H9 (cell line): ENCODE measurements at regions not wholly inside any gene's neighbourhood (a gene's known extent, or its start where the extent isn't known, plus 50 kb on each side); places are given as distances from the start of the nearest gene placed in this dataset.

Experiments
- DNase-seq: peaks from one replicate; pipeline ENCODE4 v3.0.0-alpha.2; 2017
- H2AFZ ChIP-seq: one replicate; pipeline ENCODE4 v1.6.1; 2013; ENCODE audit warnings: mild to moderate bottlenecking, low read length, control low read depth, moderate library complexity
- H2AK5ac ChIP-seq: 2 replicates; pipeline ENCODE4 v1.6.1; 2013; ENCODE audit warnings: low read length, control low read depth, mixed read lengths; ENCODE audit not compliant: insufficient read length
- H2BK120ac ChIP-seq: one replicate; pipeline ENCODE4 v1.6.1; 2013; ENCODE audit warnings: low read depth, mild to moderate bottlenecking, low read length, control low read depth, inconsistent platforms; ENCODE audit not compliant: poor library complexity, severe bottlenecking
- H2BK12ac ChIP-seq: 2 replicates; pipeline ENCODE4 v1.6.1; 2013; ENCODE audit warnings: low read length, control low read depth, mixed read lengths, low read depth; ENCODE audit not compliant: insufficient read length
- H2BK15ac ChIP-seq: 2 replicates; pipeline ENCODE4 v1.6.1; 2013; ENCODE audit warnings: low read depth, low read length, control low read depth
- H2BK20ac ChIP-seq: one replicate; pipeline ENCODE4 v1.6.1; 2013; ENCODE audit warnings: low read depth, mild to moderate bottlenecking, low read length, control low read depth, inconsistent platforms; ENCODE audit not compliant: poor library complexity, severe bottlenecking
- H2BK5ac ChIP-seq: 2 replicates; pipeline ENCODE4 v1.6.1; 2013; ENCODE audit warnings: low read length, control low read depth, mixed read lengths; ENCODE audit not compliant: insufficient read length
- H3K14ac ChIP-seq: 2 replicates; pipeline ENCODE4 v1.6.1; 2013; ENCODE audit warnings: low read length, control low read depth; ENCODE audit not compliant: insufficient read depth
- H3K18ac ChIP-seq: 2 replicates; pipeline ENCODE4 v1.6.1; 2013; ENCODE audit warnings: low read depth, mild to moderate bottlenecking, mixed read lengths, low read length, control low read depth; ENCODE audit not compliant: insufficient read length
- H3K23ac ChIP-seq: 2 replicates; pipeline ENCODE4 v1.6.1; 2013; ENCODE audit warnings: low read length, control low read depth, mixed read lengths, low read depth; ENCODE audit not compliant: insufficient read length
- H3K23me2 ChIP-seq: 2 replicates; pipeline ENCODE4 v1.6.1; 2013; ENCODE audit warnings: low read depth, mild to moderate bottlenecking, mixed read lengths, low read length, control low read depth; ENCODE audit not compliant: insufficient read length, poor library complexity, severe bottlenecking
- H3K27ac ChIP-seq: 2 replicates; pipeline ENCODE4 v1.5.1; 2013; ENCODE audit warnings: low read length, control low read depth, mixed read lengths, low read depth; ENCODE audit not compliant: insufficient read length
- H3K27me3 ChIP-seq: 2 replicates; pipeline ENCODE4 v1.6.1; 2013; ENCODE audit warnings: low read length, control low read depth, inconsistent platforms; ENCODE audit not compliant: insufficient read depth
- H3K4ac ChIP-seq: 2 replicates; pipeline ENCODE4 v1.6.1; 2013; ENCODE audit warnings: low read depth, mild to moderate bottlenecking, control low read depth, inconsistent platforms, low read length, moderate library complexity
- H3K4me1 ChIP-seq: 2 replicates; pipeline ENCODE4 v1.6.1; 2013; ENCODE audit warnings: low read length, control low read depth, inconsistent platforms; ENCODE audit not compliant: insufficient read depth
- H3K4me2 ChIP-seq: 2 replicates; pipeline ENCODE4 v1.6.1; 2013; ENCODE audit warnings: low read length, control low read depth, mixed read lengths; ENCODE audit not compliant: insufficient read length, insufficient read depth
- H3K56ac ChIP-seq: 2 replicates; pipeline ENCODE4 v1.6.1; 2013; ENCODE audit warnings: low read depth, mild to moderate bottlenecking, mixed read lengths, low read length, control low read depth; ENCODE audit not compliant: insufficient read length
- H3K79me1 ChIP-seq: 2 replicates; pipeline ENCODE4 v1.6.1; 2013; ENCODE audit warnings: low read depth, mild to moderate bottlenecking, moderate library complexity, low read length, control low read depth, inconsistent platforms; ENCODE audit not compliant: insufficient read depth, poor library complexity, severe bottlenecking
- H3K79me2 ChIP-seq: 2 replicates; pipeline ENCODE4 v1.6.1; 2013; ENCODE audit warnings: low read length, control low read depth, inconsistent platforms; ENCODE audit not compliant: insufficient read depth
- H3K9ac ChIP-seq: 2 replicates; pipeline ENCODE4 v1.6.1; 2013; ENCODE audit warnings: low read length, control low read depth, mixed read lengths; ENCODE audit not compliant: insufficient read length; ENCODE audit errors: extremely low read depth
- H3K9me3 ChIP-seq: one replicate; pipeline ENCODE4 v1.6.1; 2013; ENCODE audit warnings: low read depth, low read length, inconsistent platforms; ENCODE audit not compliant: control insufficient read depth
- H3T11ph ChIP-seq: one replicate; pipeline ENCODE4 v1.6.1; 2013; ENCODE audit warnings: mild to moderate bottlenecking, low read length, control low read depth, inconsistent platforms
- H4K20me1 ChIP-seq: one replicate; pipeline ENCODE4 v1.6.1; 2013; ENCODE audit not compliant: control insufficient read depth, insufficient read length, insufficient read depth
- H4K5ac ChIP-seq: 2 replicates; pipeline ENCODE4 v1.6.1; 2013; ENCODE audit warnings: low read depth, mild to moderate bottlenecking, mixed read lengths, low read length, control low read depth; ENCODE audit not compliant: insufficient read length
- H4K8ac ChIP-seq: replicated peaks from 2 replicates; pipeline ENCODE4 v1.6.1; 2013; ENCODE audit warnings: low read length, control low read depth, mixed read lengths, low read depth; ENCODE audit not compliant: insufficient read length
- H4K91ac ChIP-seq: 2 replicates; pipeline ENCODE4 v1.6.1; 2013; ENCODE audit warnings: low read depth, mild to moderate bottlenecking, moderate library complexity, mixed read lengths, low read length, control low read depth; ENCODE audit not compliant: insufficient read length
- H3K27ac Mint-ChIP-seq, 3 experiments: 2 replicates in 2 of 3; 3 replicates in 1 of 3; pipeline ENCODE4 v1.8.0; 2020 to 2021; ENCODE audit warnings: mixed read lengths in 3 of 3, mild to moderate bottlenecking in 1 of 3, moderate library complexity in 1 of 3
- H3K27me3 Mint-ChIP-seq: 2 replicates; pipeline ENCODE4 v1.8.0; 2021; ENCODE audit warnings: low read depth, mild to moderate bottlenecking, moderate library complexity, mixed read lengths
- H3K36me3 Mint-ChIP-seq, 3 experiments: 2 replicates in 2 of 3; 3 replicates in 1 of 3; pipeline ENCODE4 v1.8.0; 2020 to 2021; ENCODE audit warnings: low read depth in 3 of 3, mixed read lengths in 3 of 3; ENCODE audit not compliant: insufficient read depth in 1 of 3
- H3K4me1 Mint-ChIP-seq, 2 experiments: 2 replicates each; pipeline ENCODE4 v1.8.0; 2020; ENCODE audit warnings: mixed read lengths in 2 of 2
- H3K4me3 Mint-ChIP-seq, 2 experiments: 2 replicates in 1 of 2; 3 replicates in 1 of 2; pipeline ENCODE4 v1.8.0; 2020 to 2021; ENCODE audit warnings: mild to moderate bottlenecking in 2 of 2, mixed read lengths in 2 of 2, moderate library complexity in 1 of 2
- H3K9me3 Mint-ChIP-seq, 2 experiments: 2 replicates in 1 of 2; 3 replicates in 1 of 2; pipeline ENCODE4 v1.8.0; 2020; ENCODE audit warnings: mild to moderate bottlenecking in 2 of 2, mixed read lengths in 2 of 2, moderate library complexity in 1 of 2
- WGBS: extraction: QIAGEN DNeasy Blood & Tissue Kit; methylation state at CpG from one replicate; pipeline ENCODE4 v1.1.7; 2013; ENCODE audit warnings: missing lambda C conversion rate, low lambda C conversion rate, mixed read lengths; ENCODE audit not compliant: insufficient read length; ENCODE audit errors: extremely low coverage; 5-methylcytosine and 5-hydroxymethylcytosine counted together
- TF ChIP-seq, protein P1 (sequence below): fragments of 200-600 bp; sonication (generic); conservative IDR thresholded peaks from 3 replicates; pipeline ENCODE4 v1.8.0; 2021; ENCODE audit warnings: antibody characterized with exemption, mild to moderate bottlenecking

DNA sequence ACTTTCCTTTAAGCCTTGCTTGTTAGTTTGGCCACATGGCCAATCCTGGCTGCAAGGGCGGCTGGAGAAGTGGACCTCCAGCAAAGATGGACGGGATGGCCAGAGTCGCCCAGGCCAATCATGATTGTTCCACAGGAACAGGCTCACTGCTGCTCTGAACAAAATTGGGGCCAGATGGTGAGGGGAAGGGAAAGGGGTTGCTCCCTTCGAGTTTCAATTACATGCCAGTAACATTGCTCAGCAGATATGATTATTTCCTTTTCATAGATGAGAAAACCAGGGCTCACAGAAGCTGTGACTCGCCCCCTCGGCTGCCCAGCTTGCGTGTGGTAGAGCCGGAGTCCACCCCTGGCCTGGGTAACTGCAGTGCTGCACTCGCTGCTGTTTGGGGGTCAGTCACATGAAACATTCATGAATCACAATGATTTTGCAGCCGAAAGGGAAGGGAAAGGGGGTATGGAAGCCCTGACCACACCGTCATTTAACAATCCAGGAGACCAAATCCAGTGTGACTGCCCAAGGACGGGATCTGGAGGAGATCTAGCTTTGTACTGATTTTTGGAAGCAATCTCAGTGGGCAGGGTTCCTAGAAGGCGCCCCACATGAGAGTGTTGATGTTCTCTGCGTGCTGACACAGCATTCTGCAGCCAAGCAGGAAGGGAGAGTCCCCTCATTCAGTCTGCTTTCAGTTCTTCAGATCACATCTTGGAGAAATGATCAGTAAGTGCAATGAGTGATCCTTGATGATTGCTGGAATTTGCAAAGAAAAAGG is 77.3 kb upstream of the MSX1 start:
- Mint-ChIP-seq H3K4me3 (no peak overlapping the region), H3K27me3 (peaks cover 74% of the 10 kb centered on the region), H3K9me3 (no peaks in the 10 kb centered on the region; a peak in 1 of 5 replicates), H3K27ac (no peak overlapping the region), H3K4me1 (peaks cover 12 to 22% of the 10 kb centered on the region in 2 experiments), H3K36me3 (peaks cover 0 to 2% (median 0%) of the 10 kb centered on the region in 3 experiments; a peak in 3 of 7 replicates)
- H2BK12ac ChIP-seq: no peak overlapping the region
- no peak overlapping the region for H3K56ac ChIP-seq
- H3K23ac ChIP-seq: no peak overlapping the region
- WGBS: no CpG with 5 or more reads among the region's 14 CpGs
- no peaks in the 10 kb centered on the region for H3K79me1 ChIP-seq
- no peaks in the 10 kb centered on the region; the same call in 1 of the 2 replicates for H3K27me3 ChIP-seq
- no peak overlapping the region for H2AK5ac ChIP-seq
- H2BK120ac ChIP-seq: no peak overlapping the region
- H3K18ac ChIP-seq: no peak overlapping the region
- H2BK20ac ChIP-seq: no peak overlapping the region
- H2BK5ac ChIP-seq: no peak overlapping the region
- no peak overlapping the region for H2AFZ ChIP-seq
- no peak overlapping the region for H3K27ac ChIP-seq
- no peak overlapping the region for H3T11ph ChIP-seq
- no peaks in the 10 kb centered on the region for H3K23me2 ChIP-seq
- H3K14ac ChIP-seq: no peak overlapping the region
- H3K9ac ChIP-seq: no peak overlapping the region
- DNase-seq: no peak
- H3K4me1 ChIP-seq: no peaks in the 10 kb centered on the region
- no peaks in the 10 kb centered on the region for H4K20me1 ChIP-seq
- H3K9me3 ChIP-seq: no peaks in the 10 kb centered on the region
- TF ChIP-seq, protein P1, sequence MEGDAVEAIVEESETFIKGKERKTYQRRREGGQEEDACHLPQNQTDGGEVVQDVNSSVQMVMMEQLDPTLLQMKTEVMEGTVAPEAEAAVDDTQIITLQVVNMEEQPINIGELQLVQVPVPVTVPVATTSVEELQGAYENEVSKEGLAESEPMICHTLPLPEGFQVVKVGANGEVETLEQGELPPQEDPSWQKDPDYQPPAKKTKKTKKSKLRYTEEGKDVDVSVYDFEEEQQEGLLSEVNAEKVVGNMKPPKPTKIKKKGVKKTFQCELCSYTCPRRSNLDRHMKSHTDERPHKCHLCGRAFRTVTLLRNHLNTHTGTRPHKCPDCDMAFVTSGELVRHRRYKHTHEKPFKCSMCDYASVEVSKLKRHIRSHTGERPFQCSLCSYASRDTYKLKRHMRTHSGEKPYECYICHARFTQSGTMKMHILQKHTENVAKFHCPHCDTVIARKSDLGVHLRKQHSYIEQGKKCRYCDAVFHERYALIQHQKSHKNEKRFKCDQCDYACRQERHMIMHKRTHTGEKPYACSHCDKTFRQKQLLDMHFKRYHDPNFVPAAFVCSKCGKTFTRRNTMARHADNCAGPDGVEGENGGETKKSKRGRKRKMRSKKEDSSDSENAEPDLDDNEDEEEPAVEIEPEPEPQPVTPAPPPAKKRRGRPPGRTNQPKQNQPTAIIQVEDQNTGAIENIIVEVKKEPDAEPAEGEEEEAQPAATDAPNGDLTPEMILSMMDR: no peak
- no peak overlapping the region for H4K91ac ChIP-seq
- no peak overlapping the region for H2BK15ac ChIP-seq
- H3K4ac ChIP-seq: no peak overlapping the region
- no peaks in the 10 kb centered on the region for H3K79me2 ChIP-seq
- no peak overlapping the region for H4K8ac ChIP-seq
- H4K5ac ChIP-seq: no peak overlapping the region
- H3K4me2 ChIP-seq: no peak overlapping the region
